Natural killer cell (primary cell): ENCODE measurements at regions not wholly inside any gene's neighbourhood (a gene's known extent, or its start where the extent isn't known, plus 50 kb on each side); places are given as distances from the start of the nearest gene placed in this dataset.

Experiments used
- ATAC-seq, 3 donors: fragments of 150-1000 bp in 2 of 3; fragments of 200-7000 bp in 1 of 3; cut with Tn5 transposase; 1 replicate in 1 of 3; 2 replicates in 2 of 3; pipeline ENCODE4 v1.10.0; 2021; ENCODE audit warnings: mild to moderate bottlenecking in 2 of 3, moderate library complexity in 2 of 3
- DNase-seq, 2 donors: peaks; one replicate each; pipeline versions ENCODE4 v3.0.0 to v3.0.0-alpha.2; 2013 to 2021; ENCODE audit warnings: mixed read lengths in 1 of 2
- H3K27ac ChIP-seq: one replicate; pipeline ENCODE4 v1.5.1; 2013; ENCODE audit warnings: mild to moderate bottlenecking, low read length
- H3K27me3 ChIP-seq: one replicate; pipeline ENCODE4 v1.6.1; 2013; ENCODE audit warnings: low read length; ENCODE audit not compliant: control insufficient read depth, insufficient read depth
- H3K36me3 ChIP-seq: one replicate; pipeline ENCODE4 v1.6.1; 2013; ENCODE audit warnings: low read length; ENCODE audit not compliant: control insufficient read depth, insufficient read depth
- H3K4me1 ChIP-seq: one replicate; pipeline ENCODE4 v1.6.1; 2013; ENCODE audit warnings: low read length; ENCODE audit not compliant: control insufficient read depth, insufficient read depth
- H3K4me3 ChIP-seq: one replicate; pipeline ENCODE4 v1.5.1; 2013; ENCODE audit warnings: low read length
- H3K9me3 ChIP-seq: one replicate; pipeline ENCODE4 v1.6.1; 2013; ENCODE audit warnings: low read length; ENCODE audit not compliant: control insufficient read depth, insufficient read depth
- H3K27ac Mint-ChIP-seq, 2 donors: one replicate each; pipeline ENCODE4 v1.8.0; 2022; ENCODE audit warnings: mild to moderate bottlenecking in 2 of 2, mixed read lengths in 2 of 2, moderate library complexity in 1 of 2
- H3K27me3 Mint-ChIP-seq, 2 donors: one replicate each; pipeline ENCODE4 v1.8.0; 2022; ENCODE audit warnings: low read depth in 2 of 2, mixed read lengths in 2 of 2
- H3K36me3 Mint-ChIP-seq: one replicate; pipeline ENCODE4 v1.8.0; 2022; ENCODE audit warnings: mixed read lengths
- H3K4me1 Mint-ChIP-seq, 2 donors: one replicate each; pipeline ENCODE4 v1.8.0; 2022; ENCODE audit warnings: mixed read lengths in 2 of 2
- H3K4me3 Mint-ChIP-seq: one replicate; pipeline ENCODE4 v1.8.0; 2022; ENCODE audit warnings: mild to moderate bottlenecking, moderate library complexity, mixed read lengths
- H3K9me3 Mint-ChIP-seq, 2 donors: one replicate each; pipeline ENCODE4 v1.8.0; 2022; ENCODE audit warnings: mixed read lengths in 2 of 2
- CTCF ChIP-seq: fragments of 200-600 bp; IDR thresholded peaks from one replicate; pipeline ENCODE4 v1.8.0; 2022; ENCODE audit warnings: antibody characterized with exemption
- WGBS: methylation state at CpG from one replicate; pipeline ENCODE4 v1.1.7; 2013; ENCODE audit warnings: missing lambda C conversion rate; ENCODE audit not compliant: insufficient coverage; 5-methylcytosine and 5-hydroxymethylcytosine counted together
- intact Hi-C: fragments of 100-400 bp; cut with micrococcal nuclease; formaldehyde crosslinking; loops from one replicate; pipeline ENCODE4 v1.14.2; 2022

- no peak for DNase-seq
- Histone ChIP-seq H3K27me3 (no peaks in the 10 kb centered on the region), H3K27ac (no peak overlapping the region), H3K36me3 (no peaks in the 10 kb centered on the region), H3K9me3 (no peaks in the 10 kb centered on the region), H3K4me3 (no peak overlapping the region), H3K4me1 (no peaks in the 10 kb centered on the region)
- Mint-ChIP-seq H3K9me3 (peaks cover 10 to 23% of the 10 kb centered on the region in 2 donors), H3K27ac (no peak overlapping the region), H3K27me3 (no peaks in the 10 kb centered on the region), H3K4me3 (no peak overlapping the region), H3K36me3 (no peaks in the 10 kb centered on the region), H3K4me1 (no peaks in the 10 kb centered on the region)
- 80% methylated on average over 2 of the region's 2 CpGs for WGBS
- no peak for TF ChIP-seq CTCF
- no peak for ATAC-seq
- intact Hi-C loops = no loop called here
Observed at GRCh38 chr3:162992741-162993140, 1496.1 kb downstream of the OTOL1 start.

- Histone ChIP-seq H3K4me3 (no peak overlapping the region), H3K27ac (no peak overlapping the region), H3K4me1 (no peaks in the 10 kb centered on the region), H3K9me3 (no peaks in the 10 kb centered on the region), H3K36me3 (no peaks in the 10 kb centered on the region), H3K27me3 (no peaks in the 10 kb centered on the region)
- Mint-ChIP-seq H3K9me3 (peaks cover 13 to 26% of the 10 kb centered on the region in 2 donors), H3K4me1 (no peaks in the 10 kb centered on the region), H3K36me3 (no peaks in the 10 kb centered on the region), H3K4me3 (no peak overlapping the region), H3K27ac (no peak overlapping the region), H3K27me3 (no peaks in the 10 kb centered on the region)
- 60% methylated on average over 1 of the region's 1 CpG for WGBS
- DNase-seq (no peak), ATAC-seq (no peak)
- no peak for TF ChIP-seq CTCF
- intact Hi-C loops = no loop called here
Observed at GRCh38 chr3:162994165-162994564, 1497.6 kb downstream of the OTOL1 start.

GRCh38 chr3:162996368-162996767, 1499.8 kb downstream of the OTOL1 start:
- Mint-ChIP-seq H3K4me1 (no peaks in the 10 kb centered on the region), H3K9me3 (peaks cover 12 to 29% of the 10 kb centered on the region in 2 donors)
- no peak for ATAC-seq

More at GRCh38 chr3:162996368-162996767, 1499.8 kb downstream of the OTOL1 start:
- no peaks in the 10 kb centered on the region for H3K27me3 ChIP-seq
- Mint-ChIP-seq H3K36me3 (no peaks in the 10 kb centered on the region), H3K27ac (no peak overlapping the region), H3K27me3 (no peaks in the 10 kb centered on the region), H3K4me3 (no peak overlapping the region)
- no peak for DNase-seq
- TF ChIP-seq CTCF = no peak
- intact Hi-C loops = no loop called here
- no peak overlapping the region for H3K27ac ChIP-seq
- H3K4me3 ChIP-seq = no peak overlapping the region
- H3K36me3 ChIP-seq = no peaks in the 10 kb centered on the region
- H3K4me1 ChIP-seq = no peaks in the 10 kb centered on the region
- no peaks in the 10 kb centered on the region for H3K9me3 ChIP-seq
